ENCODE measurements at regions not wholly inside any gene's neighbourhood (a gene's known extent, or its start where the extent isn't known, plus 50 kb on each side); places are given as distances from the start of the nearest gene placed in this dataset.

DNA sequence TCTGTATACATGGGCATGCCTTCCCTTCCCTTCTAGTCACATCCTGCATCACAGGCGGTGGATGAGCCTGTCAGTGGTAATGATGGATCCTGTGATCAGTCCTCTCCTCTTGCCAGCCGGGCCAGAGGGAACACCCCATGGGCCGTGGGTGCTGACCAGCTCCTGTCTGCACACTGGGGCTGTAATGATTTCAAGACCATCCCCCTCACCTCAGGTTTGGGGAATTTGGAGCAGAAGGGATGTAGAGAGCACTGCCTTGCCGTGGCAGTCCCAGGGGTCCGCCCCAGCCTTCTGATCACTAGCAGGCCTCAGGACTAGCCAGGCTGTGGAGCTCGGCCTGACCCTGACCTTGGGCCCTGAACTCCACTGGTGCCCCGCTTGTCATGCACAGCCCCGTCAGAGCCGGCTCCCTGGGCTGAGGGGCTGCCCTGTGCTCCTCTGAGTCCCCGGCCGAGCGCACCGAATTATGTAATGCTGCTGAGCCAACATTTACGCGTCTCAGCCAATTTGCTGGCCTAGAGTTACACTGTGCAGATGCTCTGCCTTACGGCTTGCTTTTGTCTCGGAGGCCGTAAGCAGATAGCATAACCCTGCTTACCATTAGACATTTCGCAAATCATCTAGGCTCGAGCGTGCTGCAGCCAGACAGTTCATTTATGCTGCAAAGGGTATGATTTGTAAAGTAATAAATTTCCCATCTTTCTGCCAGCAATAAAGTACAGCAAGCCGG is 155.3 kb downstream of the MACROH2A1 start:
- no TSS peak for BruUV-seq (replicated peaks)
- Histone ChIP-seq H3K4me1 (ENCODE audit: insufficient read depth, low read length) (peaks cover 46% of the 10 kb centered on the region), H3K27ac (ENCODE audit: extremely low read length, insufficient read depth, low read length) (no peak overlapping the region), H3K9ac (ENCODE audit: insufficient read depth, low read depth, low read length) (no peak overlapping the region), H3K4me3 (replicated peaks in 1 of 3; ENCODE audit: insufficient read depth in 1 of 3, low read depth in 2 of 3, low read length in 3 of 3) (peak overlapping the region in 1 of 3 experiments; percentile 8; a peak in 1 of 6 replicates), H2AFZ (ENCODE audit: low read length) (no peak overlapping the region), H3K9me3 (ENCODE audit: low read length) (no peaks in the 10 kb centered on the region), H4K20me1 (ENCODE audit: insufficient read depth, low read length) (no peaks in the 10 kb centered on the region), H3K36me3 (replicated peaks in 1 of 2; ENCODE audit: control insufficient read depth in 1 of 2, insufficient read depth in 2 of 2, low read length in 2 of 2) (no peaks in the 10 kb centered on the region), H3K27me3 (ENCODE audit: control insufficient read depth in 1 of 2, insufficient read depth in 2 of 2, low read length in 2 of 2) (no peaks in the 10 kb centered on the region), H3K79me2 (ENCODE audit: insufficient read depth, low read length) (no peaks in the 10 kb centered on the region), H3K4me2 (ENCODE audit: low read depth, low read length) (peak overlapping the region; percentile 51)
- peak; percentile 39 for DNase-seq (ENCODE audit: low spot score)
- ATAC-seq: peak; percentile 89
- ChIA-PET POLR2A (interaction anchor here (0.9 to 1.0 kb wide), 3 partner anchors 20 to 32 kb away, joined by 3 to 5 read pairs (median 4); no protein-coding TSS in a partner anchor), CTCF (ENCODE audit: low intra/inter-chr PET ratio, low total read pairs) (no interaction called here)
- peak; percentile 63 for FAIRE-seq
- 40% methylated on average over 8 of the region's 22 CpGs for WGBS (ENCODE audit: low lambda C conversion rate)
- intact Hi-C loops (cut with micrococcal nuclease; ENCODE audit: unreplicated experiment): no loop called here
- in situ Hi-C loops (cut with HindIII; ENCODE audit: extremely low pct_ligation_motif_present, low pct_unique_long_range_greater_than_20kb): no loop called here
- TF ChIP-seq ZNF792 (CRISPR knock-in tag; IDR thresholded peaks at IDR 0.05) (no peak), ZNF224 (CRISPR knock-in tag; IDR thresholded peaks at IDR 0.05) (no peak), ARHGAP35 (CRISPR knock-in tag; IDR thresholded peaks at IDR 0.05; ENCODE audit: borderline replicate concordance) (no peak), ZNF263 (CRISPR knock-in tag; IDR thresholded peaks at IDR 0.05) (peak; percentile 42; the same call in 1 of the 2 replicates), NPAS2 (CRISPR knock-in tag; IDR thresholded peaks at IDR 0.05; ENCODE audit: borderline replicate concordance) (no peak), ZNF589 (CRISPR knock-in tag; conservative IDR thresholded peaks at IDR 0.05) (no peak), SMYD3 (CRISPR knock-in tag; IDR thresholded peaks at IDR 0.05) (no peak), ZMYM4 (CRISPR knock-in tag; IDR thresholded peaks at IDR 0.05) (0 out of 2 replicates have a peak, but pooled peaks have one; percentile 25), TGIF2 (CRISPR knock-in tag; IDR thresholded peaks at IDR 0.05) (no peak), SMARCE1 (IDR thresholded peaks at IDR 0.05; ENCODE audit: borderline replicate concordance) (no peak), ZFP90 (CRISPR knock-in tag; IDR thresholded peaks at IDR 0.05; ENCODE audit: borderline replicate concordance) (no peak), FOXA1 (IDR thresholded peaks at IDR 0.05) (no peak), FOXA1 (CRISPR knock-in tag; IDR thresholded peaks at IDR 0.05) (no peak), ZBTB7B (CRISPR knock-in tag; IDR thresholded peaks at IDR 0.05) (peak; percentile 79), KAT8 (CRISPR knock-in tag; IDR thresholded peaks at IDR 0.05) (0 out of 2 replicates have a peak, but pooled peaks have one; percentile 18), HOXA7 (CRISPR knock-in tag; IDR thresholded peaks at IDR 0.05) (no peak), TBX3 (IDR thresholded peaks at IDR 0.05; ENCODE audit: borderline replicate concordance) (no peak), ZNF12 (CRISPR knock-in tag; IDR thresholded peaks at IDR 0.05) (no peak), ZBTB49 (CRISPR knock-in tag; IDR thresholded peaks at IDR 0.05; ENCODE audit: borderline replicate concordance) (no peak)
- TF ChIP-seq, protein P1, sequence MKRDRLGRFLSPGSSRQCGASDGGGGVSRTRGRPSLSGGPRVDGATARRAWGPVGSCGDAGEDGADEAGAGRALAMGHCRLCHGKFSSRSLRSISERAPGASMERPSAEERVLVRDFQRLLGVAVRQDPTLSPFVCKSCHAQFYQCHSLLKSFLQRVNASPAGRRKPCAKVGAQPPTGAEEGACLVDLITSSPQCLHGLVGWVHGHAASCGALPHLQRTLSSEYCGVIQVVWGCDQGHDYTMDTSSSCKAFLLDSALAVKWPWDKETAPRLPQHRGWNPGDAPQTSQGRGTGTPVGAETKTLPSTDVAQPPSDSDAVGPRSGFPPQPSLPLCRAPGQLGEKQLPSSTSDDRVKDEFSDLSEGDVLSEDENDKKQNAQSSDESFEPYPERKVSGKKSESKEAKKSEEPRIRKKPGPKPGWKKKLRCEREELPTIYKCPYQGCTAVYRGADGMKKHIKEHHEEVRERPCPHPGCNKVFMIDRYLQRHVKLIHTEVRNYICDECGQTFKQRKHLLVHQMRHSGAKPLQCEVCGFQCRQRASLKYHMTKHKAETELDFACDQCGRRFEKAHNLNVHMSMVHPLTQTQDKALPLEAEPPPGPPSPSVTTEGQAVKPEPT (CRISPR knock-in tag; IDR thresholded peaks at IDR 0.05; ENCODE audit: low read depth): no peak

Data from HepG2 (cell line).